HG02973 (cell line): ENCODE measurements at regions not wholly inside any gene's neighbourhood (a gene's known extent, or its start where the extent isn't known, plus 50 kb on each side); places are given as distances from the start of the nearest gene placed in this dataset.

Experiments used
- ATAC-seq: cut with Tn5 transposase; IDR thresholded peaks from one replicate; pipeline ENCODE4 v1.9.1; 2021; ENCODE audit warnings: moderate library complexity; ENCODE audit not compliant: unreplicated experiment

GRCh38 chr14:25108291-25108690 lies 58.3 kb upstream of the STXBP6 start:
- ATAC-seq, result no peak

GRCh38 chr14:25103820-25104219 lies 53.9 kb upstream of the STXBP6 start:
- ATAC-seq, result no peak

GRCh38 chr14:25103271-25103670 lies 53.3 kb upstream of the STXBP6 start:
- ATAC-seq, result no peak

- no peak for ATAC-seq
Measured at GRCh38 chr14:25102788-25103187, 52.8 kb upstream of the STXBP6 start.

GRCh38 chr14:25101276-25101675 lies 51.3 kb upstream of the STXBP6 start:
- no peak for ATAC-seq
